Mesendoderm (in vitro differentiated cells): ENCODE measurements at regions not wholly inside any gene's neighbourhood (a gene's known extent, or its start where the extent isn't known, plus 50 kb on each side); places are given as distances from the start of the nearest gene placed in this dataset.
"Not testable (repeated sequence)": the region's sequence is repeated elsewhere in the genome, so short reads cannot be mapped to it uniquely, and the experiment has no call there.

Experiments
- DNase-seq: peaks from one replicate; pipeline ENCODE4 v3.0.0; 2013
- H2AK5ac ChIP-seq: 2 replicates; pipeline ENCODE4 v1.6.1; 2013; ENCODE audit warnings: low read length, inconsistent platforms
- H2BK120ac ChIP-seq: 2 replicates; pipeline ENCODE4 v1.6.1; 2013; ENCODE audit warnings: low read depth, mild to moderate bottlenecking, low read length, moderate library complexity, mixed read lengths
- H2BK15ac ChIP-seq: replicated peaks from 2 replicates; pipeline ENCODE4 v1.6.1; 2013; ENCODE audit warnings: low read depth, mild to moderate bottlenecking, moderate library complexity
- H2BK5ac ChIP-seq: 2 replicates; pipeline ENCODE4 v1.6.1; 2013; ENCODE audit warnings: low read length, inconsistent platforms
- H3K18ac ChIP-seq: 2 replicates; pipeline ENCODE4 v1.6.1; 2013; ENCODE audit warnings: mild to moderate bottlenecking, low read length, mixed read lengths
- H3K23ac ChIP-seq: one replicate; pipeline ENCODE4 v1.6.1; 2013; ENCODE audit warnings: low read length
- H3K27ac ChIP-seq: 2 replicates; pipeline ENCODE4 v1.5.1; 2013; ENCODE audit warnings: low read depth, mild to moderate bottlenecking, inconsistent platforms, low read length, moderate library complexity
- H3K27me3 ChIP-seq: 2 replicates; pipeline ENCODE4 v1.6.1; 2013; ENCODE audit warnings: low read length, control low read depth, mild to moderate bottlenecking, inconsistent platforms; ENCODE audit not compliant: insufficient read depth, poor library complexity
- H3K36me3 ChIP-seq: 2 replicates; pipeline ENCODE4 v1.6.1; 2013; ENCODE audit warnings: low read length, inconsistent platforms; ENCODE audit not compliant: control insufficient read depth, insufficient read depth
- H3K4ac ChIP-seq: one replicate; pipeline ENCODE4 v1.6.1; 2013; ENCODE audit warnings: low read depth, mild to moderate bottlenecking, low read length, moderate library complexity
- H3K4me1 ChIP-seq: 2 replicates; pipeline ENCODE4 v1.6.1; 2013; ENCODE audit warnings: low read depth, low read length, inconsistent platforms; ENCODE audit not compliant: control insufficient read depth
- H3K4me2 ChIP-seq: 2 replicates; pipeline ENCODE4 v1.6.1; 2013; ENCODE audit warnings: low read length
- H3K4me3 ChIP-seq: 2 replicates; pipeline ENCODE4 v1.5.1; 2013; ENCODE audit warnings: mild to moderate bottlenecking, low read length
- H3K56ac ChIP-seq: one replicate; pipeline ENCODE4 v1.6.1; 2013; ENCODE audit warnings: low read length
- H3K79me1 ChIP-seq: 2 replicates; pipeline ENCODE4 v1.6.1; 2013; ENCODE audit warnings: low read length, inconsistent platforms
- H3K79me2 ChIP-seq: 2 replicates; pipeline ENCODE4 v1.6.1; 2013; ENCODE audit warnings: mild to moderate bottlenecking, low read length; ENCODE audit not compliant: control insufficient read depth, insufficient read depth
- H3K9ac ChIP-seq: 2 replicates; pipeline ENCODE4 v1.6.1; 2013; ENCODE audit warnings: low read length, inconsistent platforms
- H4K5ac ChIP-seq: one replicate; pipeline ENCODE4 v1.6.1; 2013; ENCODE audit warnings: low read length
- H4K8ac ChIP-seq: one replicate; pipeline ENCODE4 v1.6.1; 2013; ENCODE audit warnings: low read depth, mild to moderate bottlenecking, control low read depth, low read length, moderate library complexity
- WGBS: extraction: QIAGEN DNeasy Blood & Tissue Kit; methylation state at CpG from one replicate; pipeline ENCODE4 v1.1.7; 2013; ENCODE audit warnings: low lambda C conversion rate, missing lambda C conversion rate; ENCODE audit not compliant: insufficient coverage; ENCODE audit errors: extremely low coverage; 5-methylcytosine and 5-hydroxymethylcytosine counted together

- H2BK120ac ChIP-seq, result no peak overlapping the region
- H4K5ac ChIP-seq, result no peak overlapping the region
- no CpG with 5 or more reads among the region's 2 CpGs for WGBS
- no peak overlapping the region for H3K9ac ChIP-seq
- H2BK15ac ChIP-seq, result no peak overlapping the region
- no peak overlapping the region for H2AK5ac ChIP-seq
- H3K36me3 ChIP-seq, result no peaks in the 10 kb centered on the region
- no peak for DNase-seq
- H3K23ac ChIP-seq, result no peak overlapping the region
- H3K4me2 ChIP-seq, result no peak overlapping the region
- no peak overlapping the region for H2BK5ac ChIP-seq
- no peak overlapping the region for H3K4me3 ChIP-seq
- H3K79me2 ChIP-seq, result no peaks in the 10 kb centered on the region
- H3K56ac ChIP-seq, result no peak overlapping the region
- no peak overlapping the region for H3K18ac ChIP-seq
- H3K4ac ChIP-seq, result no peak overlapping the region
- no peaks in the 10 kb centered on the region for H3K27me3 ChIP-seq
- no peaks in the 10 kb centered on the region for H3K79me1 ChIP-seq
- H3K4me1 ChIP-seq, result no peaks in the 10 kb centered on the region
- no peak overlapping the region for H3K27ac ChIP-seq
- no peak overlapping the region for H4K8ac ChIP-seq
Observed at GRCh38 chr5:166909926-166910325, 1381.5 kb upstream of the WWC1 start.

GRCh38 chr5:166910995-166911394, 1380.5 kb upstream of the WWC1 start:
- H3K18ac ChIP-seq, result no peak overlapping the region
- no peak overlapping the region for H4K5ac ChIP-seq
- H4K8ac ChIP-seq, result no peak overlapping the region
- no peak overlapping the region for H2BK120ac ChIP-seq
- H3K56ac ChIP-seq, result no peak overlapping the region
- no peak overlapping the region for H2BK5ac ChIP-seq
- DNase-seq, result no peak
- no peak overlapping the region for H3K9ac ChIP-seq
- H3K4me2 ChIP-seq, result no peak overlapping the region
- H2BK15ac ChIP-seq, result no peak overlapping the region
- no peak overlapping the region for H3K4ac ChIP-seq
- no peaks in the 10 kb centered on the region for H3K27me3 ChIP-seq
- H2AK5ac ChIP-seq, result no peak overlapping the region
- H3K4me3 ChIP-seq, result no peak overlapping the region
- H3K79me1 ChIP-seq, result no peaks in the 10 kb centered on the region
- H3K23ac ChIP-seq, result no peak overlapping the region
- no peak overlapping the region for H3K27ac ChIP-seq
- H3K4me1 ChIP-seq, result no peaks in the 10 kb centered on the region
- H3K79me2 ChIP-seq, result no peaks in the 10 kb centered on the region
- no peaks in the 10 kb centered on the region for H3K36me3 ChIP-seq
- no CpG with 5 or more reads among the region's 3 CpGs for WGBS

- H3K56ac ChIP-seq, result no peak overlapping the region
- H4K5ac ChIP-seq, result no peak overlapping the region
- H3K4me3 ChIP-seq, result no peak overlapping the region
- no peak overlapping the region for H3K27ac ChIP-seq
- no peaks in the 10 kb centered on the region for H3K27me3 ChIP-seq
- H3K4me2 ChIP-seq, result no peak overlapping the region
- H2BK120ac ChIP-seq, result no peak overlapping the region
- H3K79me2 ChIP-seq, result no peaks in the 10 kb centered on the region
- H2AK5ac ChIP-seq, result no peak overlapping the region
- no peak overlapping the region for H4K8ac ChIP-seq
- H2BK15ac ChIP-seq, result no peak overlapping the region
- no peak overlapping the region for H3K9ac ChIP-seq
- WGBS, result no CpG with 5 or more reads among the region's 4 CpGs
- no peak for DNase-seq
- H2BK5ac ChIP-seq, result no peak overlapping the region
- no peaks in the 10 kb centered on the region for H3K36me3 ChIP-seq
- no peak overlapping the region for H3K18ac ChIP-seq
- no peak overlapping the region for H3K4ac ChIP-seq
- no peak overlapping the region for H3K23ac ChIP-seq
- no peaks in the 10 kb centered on the region for H3K4me1 ChIP-seq
- no peaks in the 10 kb centered on the region for H3K79me1 ChIP-seq
Observed at GRCh38 chr5:166916021-166916420, 1375.4 kb upstream of the WWC1 start.

- H3K4me2 ChIP-seq, result no peak overlapping the region
- no peak overlapping the region for H3K4ac ChIP-seq
- WGBS, result no CpG with 5 or more reads among the region's 11 CpGs
- H3K27me3 ChIP-seq, result no peaks in the 10 kb centered on the region
- H2BK15ac ChIP-seq, result no peak overlapping the region
- no peaks in the 10 kb centered on the region for H3K36me3 ChIP-seq
- no peak overlapping the region for H3K23ac ChIP-seq
- H3K79me2 ChIP-seq, result no peaks in the 10 kb centered on the region
- H3K18ac ChIP-seq, result no peak overlapping the region
- no peak overlapping the region for H3K4me3 ChIP-seq
- H3K9ac ChIP-seq, result no peak overlapping the region
- no peak overlapping the region for H2BK5ac ChIP-seq
- H3K56ac ChIP-seq, result no peak overlapping the region
- H3K27ac ChIP-seq, result no peak overlapping the region
- H4K5ac ChIP-seq, result no peak overlapping the region
- no peak overlapping the region for H2BK120ac ChIP-seq
- DNase-seq, result no peak
- H4K8ac ChIP-seq, result no peak overlapping the region
- H2AK5ac ChIP-seq, result no peak overlapping the region
- no peaks in the 10 kb centered on the region for H3K79me1 ChIP-seq
- no peaks in the 10 kb centered on the region for H3K4me1 ChIP-seq
Observed at GRCh38 chr5:166926138-166926537, 1365.3 kb upstream of the WWC1 start.

GRCh38 chr5:166926806-166927475, 1364.5 kb upstream of the WWC1 start:
- not testable (repeated sequence) for H3K4me1 ChIP-seq, H2AK5ac ChIP-seq, H3K27me3 ChIP-seq, H3K79me2 ChIP-seq, H2BK5ac ChIP-seq, H3K4ac ChIP-seq, H3K23ac ChIP-seq, H3K4me2 ChIP-seq, H4K8ac ChIP-seq, H3K4me3 ChIP-seq, H3K27ac ChIP-seq, H2BK120ac ChIP-seq, H2BK15ac ChIP-seq, H4K5ac ChIP-seq, H3K36me3 ChIP-seq, H3K18ac ChIP-seq, DNase-seq, H3K9ac ChIP-seq, H3K56ac ChIP-seq, H3K79me1 ChIP-seq
- WGBS, result no CpG with 5 or more reads among the region's 48 CpGs

GRCh38 chr5:166936351-166936750, 1355.1 kb upstream of the WWC1 start:
- Histone ChIP-seq H3K9ac (no peak overlapping the region), H3K4me2 (no peak overlapping the region), H2BK5ac (no peak overlapping the region), H3K79me2 (no peaks in the 10 kb centered on the region), H3K56ac (no peak overlapping the region), H3K36me3 (no peaks in the 10 kb centered on the region), H3K4ac (no peak overlapping the region), H4K8ac (no peak overlapping the region), H2BK15ac (no peak overlapping the region), H4K5ac (no peak overlapping the region), H3K27ac (no peak overlapping the region), H3K23ac (no peak overlapping the region), H3K27me3 (no peaks in the 10 kb centered on the region), H3K4me3 (no peak overlapping the region), H2AK5ac (no peak overlapping the region), H3K4me1 (no peaks in the 10 kb centered on the region), H3K79me1 (no peaks in the 10 kb centered on the region), H3K18ac (no peak overlapping the region), H2BK120ac (no peak overlapping the region)
- no peak for DNase-seq
- WGBS, result no CpG with 5 or more reads among the region's 22 CpGs
